Type B pancreatic cell (in vitro differentiated cells): ENCODE measurements at regions not wholly inside any gene's neighbourhood (a gene's known extent, or its start where the extent isn't known, plus 50 kb on each side); places are given as distances from the start of the nearest gene placed in this dataset.

Source experiments
- DNase-seq: peaks from one replicate; pipeline ENCODE4 v3.0.0; 2021; ENCODE audit warnings: mixed read lengths; ENCODE audit not compliant: unreplicated experiment; ENCODE audit errors: extremely low spot score
- H3K27ac Mint-ChIP-seq: 2 replicates; pipeline ENCODE4 v1.8.0; 2021; ENCODE audit warnings: mild to moderate bottlenecking, mixed read lengths
- H3K27me3 Mint-ChIP-seq: 2 replicates; pipeline ENCODE4 v1.8.0; 2021; ENCODE audit warnings: mixed read lengths
- H3K36me3 Mint-ChIP-seq: 2 replicates; pipeline ENCODE4 v1.8.0; 2021; ENCODE audit warnings: mixed read lengths
- H3K4me1 Mint-ChIP-seq: one replicate; pipeline ENCODE4 v1.8.0; 2021; ENCODE audit warnings: mixed read lengths; ENCODE audit not compliant: unreplicated experiment
- H3K4me3 Mint-ChIP-seq: 2 replicates; pipeline ENCODE4 v1.8.0; 2021; ENCODE audit warnings: mild to moderate bottlenecking, mixed read lengths
- H3K9me3 Mint-ChIP-seq: 2 replicates; pipeline ENCODE4 v1.8.0; 2021; ENCODE audit warnings: mixed read lengths
- TF ChIP-seq, protein P1 (sequence below): fragments of 200-600 bp; sonication (generic); conservative IDR thresholded peaks from 2 replicates; pipeline ENCODE4 v1.5.0; 2021; ENCODE audit warnings: antibody characterized with exemption, mild to moderate bottlenecking

DNA sequence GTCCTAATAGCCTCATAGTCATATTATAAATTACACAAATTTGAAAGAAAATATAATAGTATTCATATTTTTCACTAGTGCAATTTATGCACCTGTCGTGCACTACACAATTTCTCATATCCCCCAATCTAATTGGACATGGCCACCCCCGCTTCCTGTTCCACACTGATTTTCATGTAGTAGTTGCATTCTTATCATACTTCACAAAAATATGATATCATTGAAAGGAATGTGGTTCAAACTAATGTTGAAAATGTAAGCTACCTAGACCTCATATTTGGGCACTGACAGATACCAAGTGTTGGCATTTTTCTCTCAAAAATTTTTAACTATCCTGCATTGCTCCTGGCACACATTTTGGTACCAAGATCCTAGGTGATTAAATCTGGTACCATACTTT is 985.5 kb upstream of the POU3F3 start:
- Mint-ChIP-seq H3K27me3 (peaks cover 5% of the 10 kb centered on the region), H3K4me1 (no peaks in the 10 kb centered on the region), H3K9me3 (no peaks in the 10 kb centered on the region), H3K4me3 (no peak overlapping the region), H3K36me3 (no peaks in the 10 kb centered on the region), H3K27ac (no peak overlapping the region)
- TF ChIP-seq, protein P1, sequence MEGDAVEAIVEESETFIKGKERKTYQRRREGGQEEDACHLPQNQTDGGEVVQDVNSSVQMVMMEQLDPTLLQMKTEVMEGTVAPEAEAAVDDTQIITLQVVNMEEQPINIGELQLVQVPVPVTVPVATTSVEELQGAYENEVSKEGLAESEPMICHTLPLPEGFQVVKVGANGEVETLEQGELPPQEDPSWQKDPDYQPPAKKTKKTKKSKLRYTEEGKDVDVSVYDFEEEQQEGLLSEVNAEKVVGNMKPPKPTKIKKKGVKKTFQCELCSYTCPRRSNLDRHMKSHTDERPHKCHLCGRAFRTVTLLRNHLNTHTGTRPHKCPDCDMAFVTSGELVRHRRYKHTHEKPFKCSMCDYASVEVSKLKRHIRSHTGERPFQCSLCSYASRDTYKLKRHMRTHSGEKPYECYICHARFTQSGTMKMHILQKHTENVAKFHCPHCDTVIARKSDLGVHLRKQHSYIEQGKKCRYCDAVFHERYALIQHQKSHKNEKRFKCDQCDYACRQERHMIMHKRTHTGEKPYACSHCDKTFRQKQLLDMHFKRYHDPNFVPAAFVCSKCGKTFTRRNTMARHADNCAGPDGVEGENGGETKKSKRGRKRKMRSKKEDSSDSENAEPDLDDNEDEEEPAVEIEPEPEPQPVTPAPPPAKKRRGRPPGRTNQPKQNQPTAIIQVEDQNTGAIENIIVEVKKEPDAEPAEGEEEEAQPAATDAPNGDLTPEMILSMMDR = no peak
- DNase-seq = no peak

- TF ChIP-seq, protein P1 = no peak
- no peaks in the 10 kb centered on the region for H3K36me3 Mint-ChIP-seq
- H3K4me3 Mint-ChIP-seq = no peak overlapping the region
- no peaks in the 10 kb centered on the region for H3K4me1 Mint-ChIP-seq
- DNase-seq = no peak
- no peaks in the 10 kb centered on the region for H3K9me3 Mint-ChIP-seq
- peaks cover 12% of the 10 kb centered on the region for H3K27me3 Mint-ChIP-seq
- no peak overlapping the region for H3K27ac Mint-ChIP-seq
Measured at GRCh38 chr2:103873716-103874351, 980.1 kb upstream of the POU3F3 start.

GRCh38 chr2:103875131-103875530 is 978.8 kb upstream of the POU3F3 start:
- H3K27me3 Mint-ChIP-seq = peaks cover 15% of the 10 kb centered on the region
- H3K36me3 Mint-ChIP-seq = no peaks in the 10 kb centered on the region
- TF ChIP-seq, protein P1 = no peak
- DNase-seq = no peak
- no peak overlapping the region for H3K27ac Mint-ChIP-seq
- H3K9me3 Mint-ChIP-seq = no peaks in the 10 kb centered on the region
- H3K4me3 Mint-ChIP-seq = no peak overlapping the region
- H3K4me1 Mint-ChIP-seq = no peaks in the 10 kb centered on the region

DNA sequence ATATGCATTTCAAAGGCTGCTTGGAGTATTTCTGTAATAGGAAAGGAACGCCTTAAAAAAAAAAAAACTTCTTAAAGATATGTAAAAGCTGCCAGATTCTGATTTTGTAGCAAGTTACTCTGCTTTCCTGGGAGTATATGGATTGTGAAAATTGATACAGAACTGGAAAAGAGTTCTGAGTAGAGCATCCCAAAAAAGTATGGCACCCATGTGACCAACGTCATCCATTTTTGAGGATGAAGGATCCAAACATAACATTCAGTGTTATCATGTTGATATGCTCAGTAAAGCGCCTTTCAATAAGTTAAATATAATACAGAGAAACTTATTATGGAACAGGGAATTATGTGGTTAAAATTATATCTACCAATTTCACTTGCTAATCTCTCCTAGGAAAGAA is 978.4 kb upstream of the POU3F3 start:
- no peak overlapping the region for H3K27ac Mint-ChIP-seq

DNA sequence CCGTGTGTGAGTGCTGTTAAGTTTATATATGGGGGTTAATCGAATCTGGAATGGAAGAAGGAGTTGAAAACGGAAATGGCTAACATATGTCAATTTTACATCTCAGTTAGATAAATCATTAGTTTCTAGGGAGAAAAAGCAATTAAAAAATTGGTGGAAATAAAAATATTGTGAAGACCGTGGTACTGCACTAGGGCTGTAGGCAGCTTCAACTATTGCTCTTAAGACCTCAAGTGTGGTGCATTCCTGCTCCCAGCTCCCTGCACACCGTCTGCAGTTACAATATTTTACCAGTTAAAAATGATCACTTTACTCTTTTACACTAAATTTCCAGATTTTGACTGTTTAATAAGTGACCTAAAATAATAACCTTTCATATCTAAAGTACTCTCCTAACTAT is 977.3 kb upstream of the POU3F3 start:
- H3K4me1 Mint-ChIP-seq = no peaks in the 10 kb centered on the region
- H3K36me3 Mint-ChIP-seq = no peaks in the 10 kb centered on the region
- DNase-seq = no peak
- H3K9me3 Mint-ChIP-seq = no peaks in the 10 kb centered on the region
- no peak overlapping the region for H3K4me3 Mint-ChIP-seq
- peaks cover 15% of the 10 kb centered on the region for H3K27me3 Mint-ChIP-seq
- TF ChIP-seq, protein P1 = no peak
- H3K27ac Mint-ChIP-seq = no peak overlapping the region

More for the DNA sequence above, 978.4 kb upstream of the POU3F3 start:
- no peaks in the 10 kb centered on the region for H3K36me3 Mint-ChIP-seq
- no peaks in the 10 kb centered on the region for H3K9me3 Mint-ChIP-seq
- H3K4me1 Mint-ChIP-seq = no peaks in the 10 kb centered on the region
- TF ChIP-seq, protein P1 = no peak
- H3K4me3 Mint-ChIP-seq = no peak overlapping the region
- DNase-seq = no peak
- H3K27me3 Mint-ChIP-seq = peaks cover 15% of the 10 kb centered on the region

DNA sequence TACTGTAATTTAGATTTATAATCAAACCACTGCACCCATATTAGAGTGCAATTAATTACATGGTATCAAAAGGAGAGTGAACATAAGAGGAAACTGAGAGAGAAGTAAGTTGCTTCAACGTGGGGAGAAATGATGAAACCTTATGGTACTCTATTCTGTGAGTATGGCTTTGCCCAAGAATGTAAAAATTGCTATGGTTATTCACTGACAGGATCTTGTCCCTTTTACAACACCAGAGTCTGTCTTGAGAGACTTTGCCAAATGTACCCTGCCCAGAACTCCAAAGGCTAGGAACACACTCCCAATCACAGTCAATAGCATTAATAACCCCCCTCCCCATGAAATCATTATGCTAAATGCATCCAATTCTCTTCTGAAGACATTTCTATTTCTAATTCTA is 974.8 kb upstream of the POU3F3 start:
- H3K4me3 Mint-ChIP-seq = no peak overlapping the region
- DNase-seq = no peak
- TF ChIP-seq, protein P1 = no peak
- no peaks in the 10 kb centered on the region for H3K4me1 Mint-ChIP-seq
- peaks cover 11% of the 10 kb centered on the region for H3K27me3 Mint-ChIP-seq
- H3K36me3 Mint-ChIP-seq = no peaks in the 10 kb centered on the region
- no peak overlapping the region for H3K27ac Mint-ChIP-seq
- no peaks in the 10 kb centered on the region for H3K9me3 Mint-ChIP-seq
